HCT116 (cell line): ENCODE measurements at regions not wholly inside any gene's neighbourhood (a gene's known extent, or its start where the extent isn't known, plus 50 kb on each side); places are given as distances from the start of the nearest gene placed in this dataset.

Experiments used
- CTCF ChIP-seq, 3 experiments: fragments of 200-600 bp in 1 of 3; sonication (generic) in 1 of 3; IDR thresholded peaks in 2 of 3; conservative IDR thresholded peaks in 1 of 3; 2 replicates each; pipeline ENCODE4 v1.5.1; 2012 to 2017; ENCODE audit warnings: low read depth in 2 of 3, low read length in 2 of 3, antibody characterized with exemption in 1 of 3, borderline replicate concordance in 1 of 3, control low read depth in 1 of 3, mild to moderate bottlenecking in 1 of 3, mixed read lengths in 1 of 3, mixed run types in 1 of 3, moderate library complexity in 1 of 3; ENCODE audit not compliant: insufficient read depth in 1 of 3
- ZNF274 ChIP-seq: fragments of 200-500 bp; sonication (Bioruptor generic); IDR thresholded peaks from 2 replicates; pipeline ENCODE4 v1.6.1; 2014; ENCODE audit warnings: mild to moderate bottlenecking, low read depth, low read length, inconsistent platforms

GRCh38 chr12:77766224-77766623 is 64.5 kb upstream of the NAV3 start:
- no peak for TF ChIP-seq ZNF274
- no peak for TF ChIP-seq CTCF (IDR thresholded peaks at IDR 0.05 in 2 of 3, conservative IDR thresholded peaks at IDR 0.05 in 1 of 3; ENCODE audit: borderline replicate concordance in 1 of 3, insufficient read depth in 1 of 3, low read depth in 2 of 3, low read length in 2 of 3)
